ENCODE measurements at regions not wholly inside any gene's neighbourhood (a gene's known extent, or its start where the extent isn't known, plus 50 kb on each side); places are given as distances from the start of the nearest gene placed in this dataset.
"Not testable (repeated sequence)": the region's sequence is repeated elsewhere in the genome, so short reads cannot be mapped to it uniquely, and the experiment has no call there.

- no peak for DNase-seq (ENCODE audit: low spot score)
- ATAC-seq: no peak
Observed at GRCh38 chr2:204401114-204401513, 144.2 kb upstream of the PARD3B start.

DNA sequence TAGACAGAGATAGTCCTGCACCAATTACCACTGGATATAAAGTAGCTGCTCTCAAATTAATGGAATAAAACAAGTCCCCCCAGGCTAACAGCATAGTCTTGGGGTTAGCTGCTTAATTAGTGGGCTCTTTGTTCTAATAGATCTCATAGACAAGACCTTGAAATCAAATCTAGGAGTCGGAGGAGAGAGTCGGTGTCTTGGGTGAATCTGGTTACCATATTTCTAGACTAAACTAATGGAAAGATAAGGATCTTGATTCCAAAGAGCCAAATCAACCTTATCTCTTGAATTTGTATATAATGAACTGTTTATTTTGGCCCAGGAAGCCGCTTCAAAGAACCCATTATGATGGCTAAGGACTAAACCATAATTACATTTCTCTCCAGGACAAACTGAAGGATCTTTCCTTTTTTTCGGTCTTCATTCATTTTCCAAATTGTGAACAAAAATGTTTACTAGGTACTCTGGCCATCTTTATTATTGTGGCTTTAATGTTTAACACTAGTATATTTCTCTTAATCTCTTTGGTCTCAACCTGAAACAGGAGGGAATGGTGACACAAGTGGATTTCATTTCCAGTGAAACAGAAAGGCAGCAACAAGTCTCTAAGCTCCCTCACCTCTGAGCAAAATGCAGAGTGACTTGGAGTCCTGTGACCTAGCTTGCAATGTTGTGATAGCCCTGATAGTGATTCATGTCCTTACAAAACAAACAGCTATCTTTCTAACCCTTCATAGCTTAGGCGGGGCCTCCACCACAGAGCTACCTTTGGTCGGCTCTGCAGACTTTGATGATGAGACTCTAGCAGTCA lies 137.9 kb upstream of the PARD3B start:
- DNase-seq (ENCODE audit: low spot score): no peak
- peak; percentile 95 for ATAC-seq

GRCh38 chr2:204412782-204413181 lies 132.5 kb upstream of the PARD3B start:
- not testable (repeated sequence) for DNase-seq (ENCODE audit: low spot score); ATAC-seq

GRCh38 chr2:204415406-204416181 lies 129.7 kb upstream of the PARD3B start:
- DNase-seq (ENCODE audit: low spot score) (no peak), ATAC-seq (no peak)

DNA sequence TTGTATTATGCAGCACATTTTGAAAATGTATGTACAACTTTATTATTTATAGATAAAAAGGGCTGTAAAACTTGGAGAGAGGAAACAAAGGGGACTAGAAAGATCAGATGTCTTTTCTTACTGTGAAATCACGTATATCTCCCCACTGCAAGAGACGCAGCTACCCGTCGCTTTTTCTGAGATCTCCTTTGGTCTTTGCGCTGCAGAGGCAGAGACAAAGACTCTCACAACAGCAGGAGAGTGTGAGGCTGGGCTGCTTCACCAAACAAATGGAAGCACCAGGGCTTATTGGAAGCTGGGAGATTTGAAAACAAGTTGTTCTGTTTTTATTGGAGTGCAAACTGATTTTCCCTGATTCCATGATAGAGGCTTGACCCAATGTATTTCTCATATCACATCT lies 129.0 kb upstream of the PARD3B start:
- no peak for ATAC-seq
- no peak for DNase-seq (ENCODE audit: low spot score)

GRCh38 chr2:204425821-204426220 lies 119.5 kb upstream of the PARD3B start:
- DNase-seq (ENCODE audit: low spot score) (no peak), ATAC-seq (no peak)

GRCh38 chr2:204428675-204429074 lies 116.6 kb upstream of the PARD3B start:
- ATAC-seq (no peak), DNase-seq (ENCODE audit: low spot score) (no peak)

DNA sequence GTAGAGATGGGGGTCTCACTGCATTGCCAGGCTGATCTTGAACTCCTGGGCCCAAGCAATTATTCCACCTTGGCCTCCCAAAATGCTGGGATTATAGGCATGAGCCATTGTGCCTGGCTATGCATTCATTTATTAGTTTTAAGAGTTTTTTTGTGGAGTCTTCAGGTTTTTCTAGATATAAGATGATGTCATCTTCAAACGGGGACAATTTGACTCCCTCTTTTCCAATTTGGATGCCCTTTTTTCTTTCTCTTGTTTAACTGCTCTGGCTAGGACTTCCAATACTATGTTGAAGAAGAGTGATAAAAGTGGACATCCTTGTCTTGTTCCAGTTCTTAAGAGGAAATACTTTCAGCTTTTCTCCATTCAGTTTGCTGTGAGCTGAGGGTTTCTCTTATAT lies 113.7 kb upstream of the PARD3B start:
- DNase-seq (ENCODE audit: low spot score): no peak
- ATAC-seq: no peak

DNA sequence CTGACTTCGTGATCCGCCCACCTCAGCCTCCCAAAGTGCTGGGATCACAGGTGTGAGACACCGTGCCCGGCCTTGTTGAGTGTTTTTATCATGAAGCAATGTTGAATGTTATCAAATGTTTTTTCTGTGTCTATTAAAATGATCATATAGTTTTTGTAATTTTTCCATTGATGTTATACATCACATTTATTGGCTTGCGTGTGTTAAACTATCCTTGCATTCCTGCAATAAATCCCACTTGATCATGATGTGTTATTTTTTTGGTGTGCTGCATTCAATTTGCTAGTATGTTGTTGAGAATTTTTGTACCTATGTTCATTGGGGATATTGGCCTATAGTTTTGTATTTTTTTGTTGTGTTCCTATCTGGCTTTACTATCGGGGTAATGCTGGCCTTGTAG lies 113.1 kb upstream of the PARD3B start:
- ATAC-seq: no peak

DNA sequence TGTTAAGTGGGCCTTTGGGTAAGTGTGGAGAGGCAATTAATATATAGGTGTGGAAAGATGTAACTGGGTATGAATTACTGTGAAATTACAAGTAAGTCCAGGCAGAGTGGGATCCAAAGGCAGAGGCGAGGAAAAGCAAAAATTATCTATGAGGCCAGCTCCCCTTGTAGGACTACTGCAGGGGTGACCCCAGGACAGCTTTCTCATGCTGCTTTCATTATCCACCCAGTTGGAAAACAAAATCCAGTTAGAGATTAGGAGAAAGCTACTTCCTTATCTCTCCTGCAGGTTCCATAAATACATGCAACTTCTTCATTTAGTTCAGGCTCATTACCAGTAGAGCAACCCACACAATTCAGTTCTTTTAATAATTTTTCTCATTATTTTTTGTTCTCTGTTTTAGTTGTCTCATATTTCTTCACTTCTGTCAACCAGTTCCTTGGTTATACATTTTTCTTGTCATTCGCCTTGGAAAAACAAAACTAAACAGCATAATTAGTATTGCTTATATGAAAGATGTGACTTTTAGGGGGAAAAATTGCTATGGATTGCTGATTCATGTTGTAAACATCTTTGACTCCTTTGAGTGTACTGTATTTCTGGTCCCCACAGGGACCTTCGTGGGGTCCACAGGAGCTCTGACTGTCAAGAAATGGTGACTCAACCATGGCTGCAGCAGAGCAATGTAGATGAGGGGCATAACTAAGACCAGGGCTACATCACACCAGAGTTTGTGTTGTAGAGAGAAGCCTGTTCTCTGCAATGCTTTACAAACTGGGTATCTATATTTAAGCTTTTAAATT lies 110.4 kb upstream of the PARD3B start:
- ATAC-seq (no peak), DNase-seq (ENCODE audit: low spot score) (no peak)

More for the DNA sequence above, 113.1 kb upstream of the PARD3B start:
- no peak for DNase-seq (ENCODE audit: low spot score)

GRCh38 chr2:204436230-204436629 lies 109.0 kb upstream of the PARD3B start:
- no peak for DNase-seq (ENCODE audit: low spot score)

DNA sequence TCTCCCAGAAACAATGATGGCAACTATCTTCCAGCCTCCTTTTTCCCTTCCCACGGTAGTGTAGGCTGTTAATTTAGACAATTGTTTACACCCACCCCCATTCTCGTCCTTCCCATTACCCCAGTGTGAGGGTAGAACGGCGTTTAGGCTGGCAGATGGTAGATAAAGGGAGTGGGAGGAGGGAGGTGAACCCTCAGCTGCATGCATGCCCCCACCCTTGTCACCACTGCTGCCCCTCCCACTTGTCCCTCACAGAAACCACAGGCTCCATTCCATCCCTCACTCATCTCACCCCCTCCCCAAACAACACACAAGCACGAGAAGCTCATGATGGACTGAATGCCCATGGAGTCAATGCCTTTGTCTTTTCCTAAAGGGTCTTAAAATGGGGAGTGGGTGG lies 107.9 kb upstream of the PARD3B start:
- ATAC-seq (no peak), DNase-seq (ENCODE audit: low spot score) (no peak)

More at GRCh38 chr2:204436230-204436629, 109.0 kb upstream of the PARD3B start:
- peak; percentile 22 for ATAC-seq

- ATAC-seq (no peak), DNase-seq (ENCODE audit: low spot score) (no peak)
Observed at GRCh38 chr2:204437815-204438756, 107.2 kb upstream of the PARD3B start.

DNA sequence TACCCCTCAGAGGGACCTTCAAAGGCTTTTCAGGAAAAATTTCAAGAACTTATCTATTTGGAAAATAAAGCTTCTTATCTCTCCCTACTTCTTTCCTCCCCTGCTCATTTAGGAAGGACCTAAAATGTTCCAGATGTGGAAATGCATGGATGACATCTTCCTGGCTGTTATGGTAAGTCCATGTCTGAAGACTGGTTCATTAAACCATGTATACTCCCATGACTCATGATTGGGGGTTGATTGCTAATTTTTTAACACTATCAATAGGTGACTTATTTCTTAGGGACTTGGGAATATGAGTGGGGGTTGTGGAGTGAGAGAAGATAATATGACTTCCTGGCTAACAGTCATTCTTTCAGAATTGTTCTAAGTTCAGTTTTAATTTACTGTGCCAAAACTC lies 104.0 kb upstream of the PARD3B start:
- ATAC-seq: no peak
- DNase-seq (ENCODE audit: low spot score): no peak

- DNase-seq (ENCODE audit: low spot score): no peak
- no peak for ATAC-seq
Observed at GRCh38 chr2:204445149-204445548, 100.1 kb upstream of the PARD3B start.

- ATAC-seq: no peak
Observed at GRCh38 chr2:204447722-204448121, 97.6 kb upstream of the PARD3B start.

DNA sequence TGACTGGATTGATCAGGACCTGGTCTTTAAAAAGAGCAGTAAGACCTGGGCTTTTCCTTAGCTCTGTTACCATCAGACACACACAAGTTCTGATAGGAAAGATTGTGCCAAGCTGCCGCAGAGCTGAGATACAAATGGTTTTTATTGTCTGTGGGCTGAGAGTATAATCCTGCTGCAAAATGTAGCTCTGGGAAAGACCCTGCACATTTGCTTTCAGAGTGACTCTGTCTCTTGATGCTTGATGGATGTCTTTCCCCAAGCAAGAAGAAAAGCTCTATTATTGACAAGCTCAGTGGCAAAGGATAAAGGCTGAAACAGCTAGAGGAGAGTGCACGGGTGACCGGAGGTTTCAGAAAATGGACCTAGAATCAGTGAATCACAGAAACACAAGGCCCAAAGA lies 95.3 kb upstream of the PARD3B start:
- no peak for ATAC-seq
- no peak for DNase-seq (ENCODE audit: low spot score)

More at GRCh38 chr2:204447722-204448121, 97.6 kb upstream of the PARD3B start:
- DNase-seq (ENCODE audit: low spot score): no peak

GRCh38 chr2:204451766-204452165 lies 93.5 kb upstream of the PARD3B start:
- DNase-seq (ENCODE audit: low spot score): no peak
- ATAC-seq: no peak

DNA sequence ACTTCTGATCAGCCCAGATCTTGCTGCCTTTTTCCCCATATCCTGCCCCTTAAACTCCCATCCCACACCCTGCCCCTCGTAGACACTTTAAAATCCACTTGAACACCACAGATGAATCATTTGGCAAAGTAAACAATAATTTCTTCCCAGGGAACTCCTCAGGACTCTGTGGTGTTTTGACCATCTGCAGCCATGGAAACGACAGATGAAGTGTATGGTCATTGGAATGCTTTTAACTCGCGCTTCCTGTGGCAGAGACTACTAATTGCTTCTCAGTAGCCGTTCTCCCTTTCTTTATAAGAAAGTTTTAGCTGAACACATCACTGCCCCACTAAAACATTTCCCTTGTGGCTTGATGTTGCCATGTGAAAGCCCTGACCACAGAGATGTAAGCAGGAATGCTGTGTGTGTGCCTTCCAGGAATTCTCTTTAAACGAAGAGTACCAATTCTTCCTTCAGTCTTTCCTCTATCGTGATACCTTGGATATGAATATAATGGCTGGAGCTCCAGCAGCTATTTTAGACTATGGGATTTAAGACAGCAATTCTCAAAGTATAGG lies 92.7 kb upstream of the PARD3B start:
- DNase-seq (ENCODE audit: low spot score) (no peak), ATAC-seq (no peak)

DNA sequence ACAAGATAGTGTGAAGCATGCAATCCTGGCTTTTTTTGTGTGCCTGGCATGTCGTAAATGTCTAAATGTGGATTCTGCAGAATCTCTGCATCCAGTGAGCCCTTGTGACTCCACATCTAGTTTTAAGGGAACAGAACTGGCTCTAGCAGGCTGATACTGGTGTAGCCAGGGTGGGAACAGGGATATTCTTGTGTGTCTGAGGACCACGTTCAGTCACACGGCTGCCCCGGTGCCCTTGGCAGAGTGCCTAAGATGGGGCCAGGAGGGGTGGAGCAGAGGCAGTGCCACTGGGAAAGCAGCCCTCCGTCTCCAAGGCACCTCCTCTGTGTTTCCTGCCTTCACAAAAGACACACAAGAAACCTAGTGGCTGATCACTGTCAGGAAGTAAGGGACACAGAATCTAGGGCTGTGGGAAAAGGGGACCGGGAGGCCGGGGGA lies 91.5 kb upstream of the PARD3B start:
- DNase-seq (ENCODE audit: low spot score) (no peak), ATAC-seq (no peak)
